NCI-H2107 treated with DMSO at 0.1 percent for 48 hours (cell line): ENCODE measurements at regions not wholly inside any gene's neighbourhood (a gene's known extent, or its start where the extent isn't known, plus 50 kb on each side); places are given as distances from the start of the nearest gene placed in this dataset.
"Not testable (repeated sequence)": the region's sequence is repeated elsewhere in the genome, so short reads cannot be mapped to it uniquely, and the experiment has no call there.

Source experiments
- DNase-seq: peaks from one replicate; lab custom pipeline; 2025; ENCODE audit not compliant: unreplicated experiment; lab: John Stamatoyannopoulos, UW

DNA sequence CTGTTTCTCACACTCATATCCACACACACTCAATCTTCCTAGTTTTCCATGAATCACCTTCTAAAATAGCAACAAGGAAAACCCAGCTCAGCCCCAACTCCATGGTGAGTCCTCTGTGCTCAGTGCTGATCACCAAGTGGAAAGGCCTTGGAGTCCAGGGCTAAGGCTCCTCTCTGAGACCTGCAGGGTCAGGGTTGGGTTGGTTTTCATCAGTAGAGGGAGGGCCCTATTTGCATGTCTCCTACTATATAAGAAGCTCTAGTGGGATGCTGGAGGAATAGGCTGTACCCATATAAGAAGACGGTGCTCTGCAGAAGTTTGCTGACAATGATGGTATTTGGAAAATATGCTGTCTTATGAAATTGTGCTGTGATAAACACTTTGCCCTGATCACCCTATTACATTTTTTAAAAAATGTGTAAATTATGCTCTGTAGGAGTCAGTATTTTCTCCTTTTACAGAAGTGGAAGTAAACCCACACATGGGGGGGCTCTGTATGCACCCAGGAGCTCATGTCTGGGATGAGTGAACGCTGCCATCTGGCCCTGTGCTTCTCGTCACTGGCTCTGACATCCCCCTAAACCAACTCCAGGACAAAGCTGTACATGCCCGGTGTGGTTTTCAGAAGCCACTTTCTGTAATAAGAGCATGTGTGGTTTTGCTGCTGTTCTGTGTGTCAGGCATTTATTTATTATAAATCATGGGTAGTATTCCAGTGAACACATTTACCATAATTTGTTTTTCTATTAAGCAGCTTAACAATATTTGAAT, 536.3 kb downstream of the TMEM121 start:
- DNase-seq: peak; percentile 47

DNA sequence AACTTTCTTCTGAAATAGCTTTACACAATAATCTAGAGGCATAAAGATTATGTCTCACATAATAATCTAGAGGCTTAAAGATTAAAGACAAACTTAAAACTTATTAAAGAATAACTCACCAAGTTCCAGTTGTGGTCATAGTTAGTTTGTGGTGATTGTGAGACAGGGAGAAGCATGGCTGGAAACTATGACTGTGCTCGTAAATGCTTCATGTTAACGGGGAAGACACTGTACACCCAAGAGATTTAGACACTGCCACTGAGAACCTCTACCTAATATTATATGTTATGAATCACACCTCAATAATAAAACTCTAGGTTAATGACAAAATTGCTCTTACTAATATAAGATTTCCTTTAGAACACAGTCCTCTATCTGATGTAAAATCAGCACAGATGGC, 541.6 kb downstream of the TMEM121 start:
- no peak for DNase-seq

DNA sequence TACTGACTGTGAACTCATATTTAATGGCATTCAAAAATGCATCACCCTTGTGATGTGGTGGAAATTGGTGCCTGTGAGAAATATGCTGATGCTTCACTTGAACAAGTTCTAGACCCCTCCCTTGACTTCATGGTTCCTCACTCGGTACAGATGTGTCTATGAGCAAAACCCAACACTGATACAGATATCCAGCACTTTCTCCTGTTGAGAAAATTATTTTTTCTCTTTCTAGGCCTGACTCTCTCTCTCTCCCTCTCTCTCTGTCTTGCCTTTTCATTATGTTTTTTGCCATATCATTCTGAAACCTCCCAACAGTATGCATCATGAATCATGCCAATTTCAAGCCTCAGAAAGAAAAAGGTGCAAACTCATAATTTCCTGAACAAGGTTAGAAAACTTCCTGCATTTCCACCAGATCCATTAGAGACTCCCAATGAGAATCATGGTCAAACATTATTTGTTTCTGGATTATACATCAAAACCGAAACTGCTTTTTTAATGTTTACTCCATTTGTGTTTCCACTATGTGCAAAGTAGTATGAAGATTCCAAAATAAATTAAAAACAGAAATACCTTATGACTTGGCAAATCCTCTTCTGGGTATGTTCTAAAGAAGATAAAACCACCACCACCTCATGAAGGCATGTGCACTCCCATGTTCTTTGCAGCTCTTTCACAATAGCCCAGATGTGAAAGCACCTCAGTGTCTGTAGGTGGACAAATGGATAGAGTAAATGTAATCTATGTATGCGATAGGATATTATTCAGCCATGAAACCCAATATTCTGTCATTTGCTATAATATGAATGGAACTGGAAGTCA, 543.6 kb downstream of the TMEM121 start:
- DNase-seq: no peak

DNA sequence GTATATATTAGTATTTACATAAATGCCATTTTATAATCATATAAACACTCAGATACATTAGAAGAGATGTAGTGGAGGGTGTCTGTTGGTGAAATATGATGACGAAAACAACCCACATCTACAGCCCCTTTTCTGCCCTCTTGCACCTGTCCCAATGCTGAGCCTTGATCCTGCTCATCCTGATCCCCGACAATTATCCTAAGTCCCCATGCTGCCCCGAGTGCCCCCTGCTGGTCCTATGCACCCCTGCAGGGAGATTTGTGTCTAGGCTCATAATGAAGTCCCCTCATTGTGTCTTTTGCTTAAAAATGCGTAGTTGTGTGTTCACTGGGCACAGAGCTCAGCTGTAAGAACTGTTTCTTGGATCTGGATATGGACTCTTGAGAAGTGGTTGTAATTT, 554.5 kb downstream of the TMEM121 start:
- DNase-seq: no peak

DNA sequence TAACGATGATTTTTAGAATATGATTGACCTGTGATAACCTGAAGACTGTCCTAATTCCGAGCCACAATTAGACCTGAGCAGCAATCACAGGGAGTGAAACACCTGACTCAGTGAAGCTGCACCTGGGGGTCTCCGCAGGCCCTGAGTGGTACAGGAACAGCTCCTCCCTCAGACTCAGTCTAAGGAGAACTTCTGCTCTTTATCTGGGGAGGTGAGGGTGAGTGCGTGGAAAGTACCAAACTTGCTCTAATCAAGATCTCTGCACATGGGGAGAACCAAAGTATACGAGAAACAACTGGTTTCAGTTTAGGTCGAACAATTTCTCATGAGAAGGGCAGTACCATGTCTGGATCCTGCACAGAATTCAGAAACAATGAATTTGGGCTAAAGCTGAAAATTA, 555.3 kb downstream of the TMEM121 start:
- DNase-seq: not testable (repeated sequence)

DNA sequence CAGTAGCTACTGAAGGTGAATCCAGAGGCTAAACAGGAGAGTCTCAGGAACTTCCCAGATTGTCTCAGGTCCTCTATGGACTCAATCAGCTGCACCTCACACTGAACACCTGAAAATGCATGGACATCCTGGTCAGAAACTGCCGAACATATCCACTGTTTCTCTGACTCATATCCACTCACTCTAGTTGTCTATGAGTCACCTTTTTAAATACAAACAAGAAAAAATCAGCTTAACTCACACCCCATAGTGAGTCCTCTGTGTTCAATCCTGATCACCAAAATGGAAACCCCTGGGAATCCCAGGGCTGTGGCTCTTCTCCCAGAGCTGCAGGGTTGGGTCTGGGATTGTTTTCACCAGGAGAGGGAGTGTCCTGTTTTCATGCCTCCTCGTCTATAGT, 556.7 kb downstream of the TMEM121 start:
- no peak for DNase-seq

DNA sequence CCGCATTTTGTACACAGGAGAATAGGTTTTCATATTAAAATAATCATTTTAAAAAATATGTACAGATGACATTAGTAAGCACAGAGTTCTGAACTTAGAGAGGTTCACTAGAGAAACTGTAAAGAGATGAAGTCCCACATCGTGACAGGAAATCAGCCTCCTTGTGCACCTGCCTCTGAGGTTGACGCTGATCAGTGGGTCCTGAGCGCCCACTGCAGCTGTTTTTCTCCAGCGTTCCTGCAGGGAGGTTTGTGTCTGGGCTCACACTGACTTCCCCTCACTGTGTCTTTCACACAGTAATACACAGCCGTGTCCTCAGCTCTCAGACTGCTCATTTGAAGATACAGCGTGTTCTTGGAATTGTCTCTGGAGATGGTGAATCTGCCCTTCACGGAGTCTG, 561.5 kb downstream of the TMEM121 start:
- DNase-seq: no peak

DNA sequence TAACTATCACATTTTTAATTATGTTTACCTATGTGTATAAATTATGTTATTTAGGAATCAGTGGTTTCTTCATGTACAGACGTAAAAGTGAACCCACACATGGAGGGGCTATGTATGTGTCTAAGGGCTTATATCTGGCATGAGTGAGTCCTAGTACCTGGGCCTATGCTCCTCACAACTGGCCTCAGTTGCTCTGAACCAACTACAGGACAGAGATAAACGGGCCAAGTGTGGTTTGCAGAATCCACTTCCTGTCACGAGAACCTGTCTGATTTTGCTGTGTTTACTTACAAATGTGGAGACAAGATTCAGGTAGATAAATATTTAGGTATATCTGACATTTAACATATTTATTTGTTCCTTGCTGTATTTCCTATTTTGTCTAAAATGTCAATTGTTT, 562.5 kb downstream of the TMEM121 start:
- not testable (repeated sequence) for DNase-seq

DNA sequence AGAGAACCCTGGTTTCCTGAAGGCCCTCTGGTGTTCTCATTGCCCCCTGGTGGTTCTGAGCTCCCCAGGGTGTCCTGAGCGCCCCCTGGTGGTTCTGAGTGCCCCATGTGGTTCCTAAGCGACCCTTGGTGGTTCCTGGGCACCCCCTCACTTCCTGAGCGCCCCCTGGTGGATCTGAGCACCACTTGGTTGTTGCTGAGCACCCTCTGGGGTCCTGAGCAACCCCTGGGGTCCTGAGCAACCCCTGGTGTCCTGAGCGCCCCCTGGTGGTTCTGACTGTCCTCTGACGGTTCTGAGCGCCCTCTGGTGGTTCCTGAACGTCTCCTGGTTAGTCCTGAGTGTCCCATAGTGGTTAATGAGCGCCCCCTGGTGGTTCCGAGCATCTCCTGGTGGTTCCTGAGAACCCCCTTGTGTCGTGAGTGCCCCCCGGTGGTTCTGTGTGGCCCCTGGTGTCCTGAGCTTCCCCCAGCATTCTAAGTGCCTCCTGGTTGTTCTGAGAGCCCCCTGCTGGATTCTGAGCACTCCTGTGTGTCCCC, 568.3 kb downstream of the TMEM121 start:
- no peak for DNase-seq

DNA sequence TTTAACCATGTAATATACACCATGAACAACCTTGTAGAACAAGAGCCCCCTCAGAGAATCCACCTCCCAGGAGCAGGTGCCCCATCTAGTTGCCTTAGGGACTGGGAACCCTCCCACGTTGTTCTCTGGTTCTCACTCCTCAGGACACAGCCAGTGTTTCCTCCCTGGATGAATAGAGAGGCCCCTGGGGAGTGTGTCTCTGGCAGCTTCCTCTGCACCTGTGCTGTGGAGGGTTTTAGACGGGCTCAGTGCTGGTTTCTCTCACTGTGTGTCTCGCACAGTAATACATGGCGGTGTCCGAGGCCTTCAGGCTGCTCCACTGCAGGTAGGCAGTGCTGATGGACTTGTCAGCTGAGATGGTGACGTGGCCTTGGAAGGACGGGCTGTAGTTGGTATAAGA, 581.3 kb downstream of the TMEM121 start:
- no peak for DNase-seq

DNA sequence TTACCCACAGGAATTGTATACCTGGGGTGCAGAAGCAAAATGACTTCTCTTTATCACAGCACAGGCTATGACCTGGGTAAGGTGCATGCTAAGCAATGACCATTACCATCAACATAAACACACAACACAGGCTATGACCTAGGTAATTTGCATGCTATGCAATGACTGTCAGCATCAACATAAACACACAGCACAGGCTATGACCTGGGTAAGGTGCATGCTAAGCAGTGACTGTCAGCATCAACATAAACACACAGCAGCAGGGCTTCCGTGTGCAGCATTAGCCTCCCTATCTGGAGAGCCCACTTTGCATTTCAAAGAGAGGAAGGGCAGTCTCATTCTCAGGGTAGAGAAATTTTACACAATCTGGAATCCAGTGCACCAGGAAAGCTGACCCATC, 583.0 kb downstream of the TMEM121 start:
- DNase-seq: no peak

DNA sequence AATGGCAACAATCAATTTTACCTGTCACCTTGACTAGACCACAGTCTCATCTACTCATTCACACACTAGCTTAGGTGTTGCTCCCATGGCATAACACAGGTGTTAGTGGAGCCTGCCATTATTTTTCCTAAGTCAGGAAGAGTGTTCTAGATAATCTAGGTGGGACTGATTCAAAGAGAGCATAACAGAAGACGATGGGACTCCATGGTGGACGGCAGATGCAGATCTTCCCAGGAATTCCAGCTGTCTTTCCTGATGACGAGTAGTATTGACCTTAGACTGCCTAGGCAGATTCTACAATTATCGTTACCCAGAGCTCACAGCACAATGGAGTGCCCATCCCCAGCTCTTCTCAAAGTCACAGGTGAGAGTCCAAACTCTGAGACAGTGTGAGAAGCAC, 589.0 kb downstream of the TMEM121 start:
- DNase-seq: no peak

DNA sequence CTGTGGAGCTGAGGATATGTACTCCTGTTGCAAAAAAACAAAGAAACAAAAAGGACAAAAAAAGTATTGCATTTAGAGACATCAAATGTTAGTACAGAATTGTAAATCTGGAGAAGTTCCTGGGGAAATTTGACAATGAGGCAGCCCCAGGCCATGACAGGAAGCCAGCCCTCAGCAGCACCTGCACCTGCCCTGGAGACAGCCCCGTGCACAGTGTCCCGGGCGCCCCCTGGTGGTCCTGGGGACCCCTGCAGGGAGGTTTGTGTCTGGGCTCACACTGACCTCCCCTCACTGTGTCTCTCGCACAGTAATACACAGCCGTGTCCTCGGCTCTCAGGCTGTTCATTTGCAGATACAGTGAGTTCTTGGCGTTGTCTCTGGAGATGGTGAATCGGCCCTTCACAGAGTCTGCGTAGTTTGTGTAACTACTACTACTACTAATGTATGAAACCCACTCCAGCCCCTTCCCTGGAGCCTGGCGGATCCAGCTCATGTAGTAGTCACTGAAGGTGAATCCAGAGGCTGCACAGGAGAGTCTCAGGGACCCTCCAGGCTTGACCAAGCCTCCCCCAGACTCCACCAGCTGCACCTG, 590.1 kb downstream of the TMEM121 start:
- not testable (repeated sequence) for DNase-seq

DNA sequence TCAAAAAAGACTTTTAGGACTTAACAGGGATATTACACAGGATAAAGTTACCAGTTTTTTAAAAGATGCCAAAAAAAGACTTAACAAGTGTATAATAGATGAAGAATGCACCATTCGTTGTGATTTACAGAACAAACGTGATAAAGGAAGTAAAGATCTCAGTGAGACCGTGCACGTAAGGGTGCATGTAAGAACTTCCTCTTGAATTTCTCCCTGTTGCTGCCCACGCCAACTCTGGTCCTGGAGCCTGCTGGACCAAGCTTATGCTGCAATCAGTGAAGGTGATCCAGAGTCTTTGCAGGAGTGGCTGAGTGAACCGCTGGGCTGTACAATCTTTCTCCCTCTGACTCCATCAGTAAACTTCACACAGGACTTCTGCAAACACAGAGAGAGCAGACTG, 593.7 kb downstream of the TMEM121 start:
- DNase-seq: no peak

DNA sequence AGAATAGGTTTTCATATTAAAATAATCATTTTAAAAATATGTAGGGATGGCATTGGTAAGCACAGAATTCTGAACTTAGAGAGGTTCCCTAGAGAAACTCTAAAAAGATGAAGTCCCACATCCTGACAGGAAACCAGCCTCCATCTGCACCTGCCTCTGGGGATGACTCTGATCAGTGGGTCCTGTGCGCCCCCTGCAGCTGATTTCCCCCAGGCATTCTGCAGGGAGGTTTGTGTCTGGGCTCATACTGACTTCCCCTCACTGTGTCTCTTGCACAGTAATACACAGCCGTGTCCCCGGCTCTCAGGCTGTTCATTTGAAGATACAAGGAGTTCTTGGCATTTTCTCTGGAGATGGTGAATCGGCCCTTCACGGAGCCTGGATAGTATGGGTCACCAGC, 602.9 kb downstream of the TMEM121 start:
- no peak for DNase-seq

DNA sequence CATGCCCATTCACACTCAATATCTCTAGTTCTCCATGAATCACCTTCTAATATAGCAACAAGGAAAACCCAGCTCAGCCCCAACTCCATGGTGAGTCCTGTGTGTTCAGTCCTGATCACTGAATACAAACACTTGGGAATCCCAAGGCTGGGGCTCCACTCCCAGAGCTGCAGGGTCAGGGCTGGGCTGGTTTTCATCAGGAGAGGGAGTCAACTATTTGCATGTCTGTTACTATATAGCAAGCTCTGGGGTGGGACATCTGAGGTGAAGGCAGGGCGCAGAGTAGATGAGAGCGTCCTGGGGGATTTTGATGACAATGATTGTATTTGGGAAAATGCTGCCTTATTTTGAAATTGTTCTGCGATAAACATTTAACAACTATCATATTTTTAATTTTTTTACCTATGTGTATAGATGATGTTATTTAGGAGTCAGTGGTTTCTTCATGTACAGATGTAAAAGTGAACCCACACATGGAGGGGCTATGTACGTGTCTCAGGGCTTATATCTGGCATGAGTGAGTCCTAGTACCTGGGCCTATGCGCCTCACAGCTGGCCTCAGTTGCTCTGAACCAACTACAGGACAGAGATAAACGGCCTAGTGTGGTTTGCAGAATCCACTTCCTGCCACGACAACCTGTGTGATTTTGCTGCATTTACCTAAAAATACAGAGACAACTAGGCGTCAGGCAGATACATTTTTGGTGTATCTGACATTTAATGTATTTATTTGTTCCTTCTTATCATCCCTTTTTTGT, 603.7 kb downstream of the TMEM121 start:
- not testable (repeated sequence) for DNase-seq

DNA sequence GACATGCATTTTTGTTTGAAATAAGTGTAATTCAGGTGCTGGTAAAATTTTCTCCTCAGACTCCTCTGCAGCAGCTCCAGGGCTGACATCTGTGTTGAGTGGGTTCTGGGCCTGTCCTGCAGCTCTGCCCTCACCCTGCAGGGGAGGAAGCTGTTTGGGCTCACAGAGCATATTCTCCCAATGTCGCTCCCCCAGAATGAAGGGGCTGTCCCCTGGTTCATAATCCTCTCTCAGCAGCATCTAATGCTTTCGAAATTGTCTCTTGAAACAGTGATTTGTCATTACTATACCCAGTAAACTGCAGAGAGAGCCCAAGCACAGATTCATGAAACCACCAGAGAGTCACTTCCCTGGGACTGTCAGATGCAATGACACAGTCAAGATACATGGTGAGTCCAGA, 606.7 kb downstream of the TMEM121 start:
- DNase-seq: not testable (repeated sequence)

DNA sequence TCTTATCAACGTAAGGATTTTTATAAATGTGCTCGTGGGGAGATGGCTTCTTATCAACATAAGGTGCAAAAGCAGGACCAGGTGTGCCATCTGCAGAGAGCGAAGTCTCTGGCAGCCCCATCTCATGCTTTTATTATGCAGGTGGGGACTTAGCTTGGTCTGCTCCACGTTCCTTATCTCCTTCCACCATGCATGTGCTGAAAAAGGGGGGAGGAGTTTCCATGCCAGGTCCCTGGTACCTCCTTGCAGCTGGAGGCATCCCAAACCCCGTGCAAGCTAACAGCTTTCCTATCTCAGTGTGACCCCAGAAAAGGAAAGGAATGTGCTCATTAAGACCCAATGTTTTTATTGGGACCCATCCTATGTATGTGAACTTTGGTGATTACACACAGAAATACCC, 608.5 kb downstream of the TMEM121 start:
- DNase-seq: no peak

DNA sequence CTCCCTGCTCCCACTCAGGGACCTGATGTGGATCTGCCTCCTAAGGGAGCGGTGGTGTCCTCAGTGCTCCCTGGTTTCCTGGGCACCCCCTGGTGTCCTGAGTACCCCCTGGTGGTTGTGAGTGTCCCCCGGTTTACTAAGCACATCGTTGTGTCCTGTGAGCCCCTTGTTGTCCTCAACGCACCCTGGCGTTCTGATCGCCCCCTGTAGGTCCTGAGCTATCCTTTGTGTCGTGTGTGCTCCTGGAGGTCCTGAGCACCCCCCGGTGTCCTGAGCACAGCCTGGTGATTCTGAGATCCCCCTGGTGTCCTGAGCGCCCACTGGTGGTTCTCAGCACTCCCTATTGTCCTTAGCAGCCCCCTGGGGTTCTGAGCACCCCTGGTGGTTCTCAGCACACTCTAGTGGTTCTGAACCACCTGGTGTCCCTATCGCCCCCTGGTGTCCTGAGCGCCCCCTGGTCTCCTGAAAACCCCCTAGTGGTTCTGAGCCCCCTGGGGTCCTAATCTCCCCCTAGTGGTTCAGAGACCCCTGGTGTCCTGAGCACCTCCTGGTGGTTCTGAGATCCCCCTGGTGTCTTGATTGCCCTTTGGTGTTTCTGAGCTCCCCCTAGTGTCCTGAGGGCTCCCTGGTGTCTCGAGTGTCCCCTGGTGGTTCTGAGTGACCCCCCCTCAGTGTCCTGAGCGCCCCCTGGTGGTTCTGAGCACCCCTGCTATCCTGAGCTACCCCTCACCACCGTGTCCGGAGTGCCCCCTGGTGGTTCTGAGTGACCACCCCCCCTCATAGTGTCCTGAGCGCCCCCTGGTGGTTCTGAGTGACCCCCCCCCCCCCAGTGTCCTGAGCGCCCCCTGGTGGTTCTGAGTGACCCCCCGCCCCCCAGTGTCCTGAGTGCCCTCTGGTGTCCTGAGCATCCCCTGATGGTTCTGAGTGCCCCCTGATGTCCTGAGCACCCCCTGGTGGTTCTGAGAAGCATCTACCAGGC, 615.1 kb downstream of the TMEM121 start:
- DNase-seq: no peak

DNA sequence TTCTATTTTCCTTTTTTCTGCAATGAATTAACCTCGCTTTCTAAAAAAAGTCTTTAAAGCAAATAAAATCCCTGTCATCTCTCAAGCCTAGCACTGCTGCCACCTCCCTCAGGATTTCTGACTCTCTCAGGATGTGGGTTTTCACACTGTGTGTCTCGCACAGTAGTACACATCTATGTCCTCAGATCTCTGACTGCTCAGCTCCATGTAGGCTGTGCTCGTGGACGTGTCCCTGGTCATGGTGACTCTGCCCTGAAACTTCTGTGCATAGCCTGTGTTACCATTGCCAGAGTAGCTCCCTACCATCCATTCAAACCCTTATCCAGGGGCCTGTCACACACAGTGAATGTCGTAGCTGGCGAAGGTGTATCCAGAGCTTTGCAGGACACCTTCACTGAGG, 619.3 kb downstream of the TMEM121 start:
- not testable (repeated sequence) for DNase-seq
